HG02981 (cell line): ENCODE measurements at regions not wholly inside any gene's neighbourhood (a gene's known extent, or its start where the extent isn't known, plus 50 kb on each side); places are given as distances from the start of the nearest gene placed in this dataset.

Experiments
- ATAC-seq: cut with Tn5 transposase; IDR thresholded peaks from one replicate; pipeline ENCODE4 v1.9.1; 2021; ENCODE audit warnings: mild to moderate bottlenecking, moderate library complexity; ENCODE audit not compliant: unreplicated experiment

DNA sequence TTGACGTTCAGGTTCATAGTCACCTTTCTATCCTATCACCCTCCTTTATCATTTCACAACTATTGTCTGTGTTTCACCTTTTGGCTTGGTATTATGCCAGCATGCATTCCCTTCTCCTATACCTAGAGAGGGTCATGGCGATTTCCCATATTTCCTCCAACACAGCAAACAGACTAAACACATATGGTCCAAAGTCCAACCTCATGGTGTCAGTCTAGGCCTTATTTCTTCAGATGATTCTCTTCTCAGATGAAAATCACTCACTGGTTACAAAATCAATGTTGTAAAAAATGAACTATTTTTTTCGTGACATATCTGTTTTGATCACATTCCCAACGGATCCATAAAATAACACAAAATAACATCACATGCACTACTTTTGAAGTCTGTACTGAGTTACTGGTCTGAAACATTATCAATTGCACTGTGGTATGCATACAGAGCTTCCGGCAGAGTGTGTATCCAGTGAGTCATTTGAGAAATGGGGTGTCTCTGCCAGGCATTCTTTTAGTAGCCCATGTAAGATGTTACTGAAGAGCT lies 204.8 kb upstream of the GALNT5 start:
- no peak for ATAC-seq

DNA sequence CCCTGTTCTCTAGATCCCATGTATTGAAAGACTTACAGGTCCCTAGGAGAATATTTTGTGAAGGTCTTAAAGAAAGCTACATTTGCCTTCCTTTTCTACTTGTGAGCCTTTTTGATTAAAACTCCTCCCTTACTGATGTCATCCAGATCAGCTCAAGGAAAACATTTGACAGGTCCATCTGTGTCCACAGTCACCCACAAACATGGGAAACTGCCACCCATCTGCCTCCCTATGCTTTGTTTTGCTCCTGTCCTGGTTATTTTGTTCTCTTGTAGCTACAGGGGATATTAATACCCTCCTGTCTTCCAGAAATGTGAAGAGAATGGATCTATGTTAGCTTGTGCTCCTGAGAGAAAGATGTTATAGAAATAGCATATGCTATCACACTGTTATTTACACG lies 203.6 kb upstream of the GALNT5 start:
- no peak for ATAC-seq

DNA sequence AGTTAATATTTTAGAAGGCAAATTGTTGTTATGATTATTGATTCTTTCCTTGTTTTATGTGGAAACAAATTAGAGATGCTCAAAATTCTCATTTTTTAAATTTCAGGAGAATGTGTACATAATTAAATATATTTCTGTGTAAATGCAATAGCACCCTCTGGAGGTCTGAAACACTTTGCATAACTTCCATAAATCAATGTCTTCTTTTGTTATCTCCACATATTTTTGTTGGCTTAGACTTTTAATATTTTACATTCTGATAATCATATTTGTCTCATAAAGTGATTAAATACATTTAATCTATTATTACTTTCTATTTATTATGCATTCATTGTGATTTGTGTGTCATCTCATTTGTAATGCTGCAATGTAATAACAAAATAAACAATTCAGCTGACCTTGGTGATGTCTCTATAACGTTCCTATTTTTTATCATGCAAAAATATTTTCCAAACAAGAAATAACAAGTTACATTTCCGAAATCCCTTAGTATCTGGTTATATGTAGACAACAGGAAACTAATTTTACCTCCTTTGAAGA lies 201.8 kb upstream of the GALNT5 start:
- ATAC-seq, result no peak

DNA sequence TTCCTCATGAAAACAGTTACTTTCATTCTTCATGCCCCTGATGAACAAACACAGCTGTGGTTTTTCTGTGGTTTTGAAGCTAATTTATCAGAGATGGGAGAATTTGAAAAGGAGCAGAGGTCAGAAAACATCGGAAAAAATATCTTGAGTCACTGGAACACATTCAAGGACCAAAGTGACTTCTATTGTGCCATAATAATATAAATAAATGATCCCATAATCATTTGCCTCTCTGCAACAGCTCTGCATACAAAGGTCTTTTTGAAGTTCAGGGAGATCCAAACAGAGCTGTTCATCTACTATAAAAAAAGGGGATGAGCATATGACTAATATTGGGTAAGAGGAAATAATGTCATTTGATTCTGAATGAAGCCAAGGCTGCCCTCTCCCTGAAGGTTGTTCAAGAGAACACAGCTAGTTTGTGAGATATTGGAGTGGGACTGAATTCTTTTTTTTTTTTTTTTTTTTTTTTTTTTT lies 201.3 kb upstream of the GALNT5 start:
- ATAC-seq, result no peak

DNA sequence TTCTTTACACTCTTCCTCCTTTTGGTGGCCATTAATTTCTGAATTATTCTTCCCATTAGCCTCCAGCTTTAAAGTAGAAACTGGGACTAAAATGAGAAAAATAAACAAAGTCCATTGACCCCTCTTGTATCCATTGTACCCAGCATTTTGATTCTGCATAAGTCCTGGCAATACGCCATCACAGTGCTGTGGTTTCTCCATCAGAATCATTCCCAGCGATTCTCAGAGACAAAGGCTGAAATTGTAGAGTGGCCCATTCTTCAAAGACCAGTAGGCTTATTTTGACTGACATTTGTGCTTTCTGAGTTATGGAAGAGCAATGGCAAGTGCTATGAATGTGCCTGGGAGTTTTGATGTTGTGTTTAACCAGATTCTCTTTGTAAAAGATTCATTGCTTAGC lies 199.3 kb upstream of the GALNT5 start:
- ATAC-seq, result no peak

DNA sequence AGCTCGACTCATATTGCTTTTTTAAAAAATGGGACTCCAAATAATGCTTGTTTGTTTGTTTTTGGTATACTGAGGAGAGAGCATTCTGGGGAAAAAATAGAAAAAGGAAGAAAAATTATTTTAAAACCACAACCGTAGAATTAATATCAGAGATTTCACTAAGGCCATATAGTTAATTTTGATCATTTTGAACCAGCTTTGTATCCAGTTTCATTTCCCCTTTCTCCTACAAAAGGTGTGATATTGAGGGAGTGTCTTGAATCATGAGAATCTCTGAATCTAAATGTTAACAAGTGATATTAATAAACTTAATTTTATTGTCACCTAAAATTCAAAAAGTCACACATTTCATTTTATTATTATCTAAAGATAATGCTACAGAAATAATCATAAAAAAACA lies 198.5 kb upstream of the GALNT5 start:
- no peak for ATAC-seq

DNA sequence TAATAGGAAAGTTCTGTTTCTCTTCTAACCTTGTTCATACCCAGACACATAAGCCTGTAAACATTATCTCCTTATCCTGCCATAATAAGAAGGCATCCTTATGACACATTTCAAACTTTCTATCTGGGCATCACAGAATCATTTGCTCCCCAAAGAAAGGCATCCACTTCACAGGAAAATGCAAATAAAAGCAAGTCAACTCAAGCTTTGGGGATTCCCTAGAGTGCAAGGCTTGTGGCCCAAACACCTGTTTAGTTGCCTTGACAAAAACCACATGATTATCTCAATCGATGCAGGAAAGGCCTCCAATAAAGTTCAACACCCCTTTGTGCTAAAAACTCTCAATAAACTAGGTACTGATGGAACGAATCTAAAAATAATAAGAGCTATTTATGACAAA lies 195.7 kb upstream of the GALNT5 start:
- peak; percentile 94 for ATAC-seq

DNA sequence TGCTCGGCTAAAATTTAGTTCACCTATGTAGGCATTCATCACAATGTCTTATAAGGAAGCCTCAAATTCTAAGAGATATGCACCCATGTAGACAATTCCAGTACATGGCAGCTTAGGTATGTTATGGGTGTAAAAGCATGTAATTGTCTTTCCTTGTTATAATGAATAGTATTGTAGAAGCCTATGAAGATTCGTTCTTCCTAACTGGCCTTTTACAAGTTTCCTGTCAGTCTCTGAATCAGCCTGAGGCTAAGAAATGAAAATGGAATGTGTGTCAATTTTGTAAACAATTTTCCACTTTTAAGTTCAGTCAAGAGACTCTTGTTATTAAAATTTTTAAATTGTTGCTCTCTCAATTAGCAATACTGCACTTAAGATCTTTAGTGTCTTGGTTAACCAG lies 189.9 kb upstream of the GALNT5 start:
- ATAC-seq, result no peak

DNA sequence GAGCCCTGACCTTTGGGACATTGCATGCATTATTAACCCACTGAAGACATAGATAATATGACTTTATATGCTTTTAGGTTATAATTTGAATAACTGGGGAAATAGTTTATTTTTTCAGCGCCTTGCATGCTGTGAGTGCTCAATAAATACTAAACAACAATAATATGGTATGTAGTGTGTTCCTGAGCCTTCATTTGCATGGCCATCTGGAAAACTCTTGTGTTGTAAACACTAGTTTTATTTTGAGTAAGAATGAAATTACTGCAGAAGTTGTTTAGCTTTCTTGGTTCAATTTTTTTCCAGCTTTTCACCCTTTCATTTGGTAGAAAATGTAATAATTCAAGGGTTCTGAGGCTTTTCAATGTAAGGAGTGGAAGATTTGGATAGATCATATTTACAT lies 189.3 kb upstream of the GALNT5 start:
- no peak for ATAC-seq

DNA sequence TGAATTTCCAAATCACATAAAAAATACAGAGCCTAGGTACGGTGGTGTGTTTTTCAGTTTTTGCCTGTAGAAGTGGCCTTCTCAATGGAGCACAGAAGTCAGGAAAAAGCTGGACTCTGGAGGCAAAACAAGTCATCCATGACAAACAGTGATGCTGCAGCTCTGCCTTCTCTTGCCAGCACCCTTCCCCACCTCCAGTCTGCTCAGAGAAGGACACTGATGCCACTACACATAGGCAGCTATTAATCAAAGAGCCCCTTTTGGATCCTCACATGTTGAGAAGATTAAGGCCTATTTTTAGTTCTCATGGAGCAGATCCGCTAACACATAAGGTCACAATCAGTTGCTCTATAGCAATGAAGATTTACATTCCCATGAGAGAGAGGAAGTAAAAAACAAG lies 181.6 kb upstream of the GALNT5 start:
- ATAC-seq, result no peak

DNA sequence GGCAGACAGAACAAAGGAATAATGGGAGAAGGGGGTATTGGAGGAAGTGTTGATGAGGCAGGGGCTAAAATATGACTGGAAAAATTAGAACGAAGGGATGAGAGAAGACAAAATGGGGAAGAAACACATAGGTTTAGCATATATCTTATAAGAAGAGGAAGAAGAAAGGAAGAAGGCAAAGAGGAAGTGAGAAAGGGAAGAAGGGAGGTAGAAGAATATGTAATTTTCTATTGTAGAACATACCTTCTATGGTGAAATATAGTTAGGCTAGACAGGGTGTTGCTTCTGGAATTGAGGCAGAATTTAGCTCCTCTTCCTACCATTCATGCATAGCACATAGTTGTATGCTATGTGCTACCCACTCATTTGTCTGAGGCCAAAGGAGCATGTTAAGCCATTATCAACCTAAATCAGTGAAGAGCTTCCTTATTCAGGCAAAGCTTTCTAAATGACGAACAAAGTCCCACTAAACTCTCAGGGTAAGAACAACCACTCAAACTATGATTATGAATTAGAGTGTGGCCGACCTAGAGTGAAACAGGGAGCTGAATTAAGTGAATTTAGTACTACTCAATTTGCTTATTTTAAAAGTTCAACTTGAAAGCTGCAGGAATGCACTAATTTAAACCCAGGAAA lies 180.9 kb upstream of the GALNT5 start:
- ATAC-seq, result no peak

DNA sequence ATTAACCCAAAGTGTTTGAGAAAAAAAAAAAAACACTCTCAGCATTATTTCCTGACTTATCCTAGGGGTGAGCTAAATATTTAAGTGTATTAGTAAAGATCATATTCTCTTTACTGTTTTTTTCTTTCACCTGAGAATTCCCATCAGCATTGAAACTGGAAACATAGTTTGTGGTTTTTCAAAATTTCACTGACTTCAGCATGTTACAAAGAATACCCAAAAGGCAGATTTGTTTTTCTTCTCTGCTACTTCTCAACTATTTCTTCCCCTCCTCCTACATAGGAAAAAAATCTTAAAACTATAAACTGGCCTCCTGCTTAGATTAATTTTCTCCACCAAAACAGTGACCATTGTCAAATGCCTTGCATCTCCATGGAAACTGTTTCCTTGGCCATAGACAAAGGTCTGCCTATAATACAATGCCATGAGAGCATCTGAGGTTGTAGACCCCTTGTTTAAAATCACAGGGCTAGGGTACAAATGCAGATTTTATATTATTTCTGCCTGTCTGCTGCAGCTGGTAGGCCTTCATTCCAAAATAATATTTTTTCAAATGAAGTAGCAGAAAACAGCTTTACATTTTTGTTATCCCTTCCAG lies 179.7 kb upstream of the GALNT5 start:
- no peak for ATAC-seq

DNA sequence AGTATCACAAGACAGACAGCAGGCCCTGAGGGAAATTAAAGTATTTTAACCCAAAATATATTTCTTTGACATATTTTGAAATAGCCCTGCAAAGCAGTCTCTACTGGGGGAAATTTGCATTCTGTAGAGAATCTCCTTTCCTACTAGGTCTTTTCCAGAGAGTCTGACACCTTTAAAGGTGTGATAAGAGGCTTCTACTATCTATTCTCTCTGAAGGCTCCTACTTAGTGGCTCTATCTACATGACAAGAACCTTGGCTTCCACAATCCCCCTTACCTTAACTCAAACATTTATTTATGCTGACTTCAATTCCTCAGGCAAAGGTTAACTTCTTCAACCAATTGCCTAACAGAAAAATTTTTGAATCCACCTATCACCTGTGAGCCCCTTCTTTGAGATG lies 174.6 kb upstream of the GALNT5 start:
- no peak for ATAC-seq

DNA sequence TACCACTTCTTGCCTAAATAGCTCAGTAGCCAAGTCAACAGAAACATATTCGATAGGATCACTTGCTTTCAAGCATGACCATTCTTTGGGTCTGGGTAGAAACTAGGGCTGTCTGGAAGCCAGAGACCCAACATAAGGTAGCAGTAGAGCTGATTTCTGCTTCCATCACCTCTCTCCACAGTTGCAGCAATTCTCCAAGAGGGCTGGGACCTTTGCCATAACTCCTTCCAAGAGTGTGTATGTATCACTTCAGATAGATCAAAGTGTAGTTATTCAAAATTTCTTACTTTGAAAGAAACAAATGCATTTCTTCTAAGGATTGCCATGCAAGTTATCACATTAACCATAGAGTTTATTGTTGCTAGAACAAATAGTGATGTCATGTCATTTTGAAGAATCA lies 172.0 kb upstream of the GALNT5 start:
- no peak for ATAC-seq

DNA sequence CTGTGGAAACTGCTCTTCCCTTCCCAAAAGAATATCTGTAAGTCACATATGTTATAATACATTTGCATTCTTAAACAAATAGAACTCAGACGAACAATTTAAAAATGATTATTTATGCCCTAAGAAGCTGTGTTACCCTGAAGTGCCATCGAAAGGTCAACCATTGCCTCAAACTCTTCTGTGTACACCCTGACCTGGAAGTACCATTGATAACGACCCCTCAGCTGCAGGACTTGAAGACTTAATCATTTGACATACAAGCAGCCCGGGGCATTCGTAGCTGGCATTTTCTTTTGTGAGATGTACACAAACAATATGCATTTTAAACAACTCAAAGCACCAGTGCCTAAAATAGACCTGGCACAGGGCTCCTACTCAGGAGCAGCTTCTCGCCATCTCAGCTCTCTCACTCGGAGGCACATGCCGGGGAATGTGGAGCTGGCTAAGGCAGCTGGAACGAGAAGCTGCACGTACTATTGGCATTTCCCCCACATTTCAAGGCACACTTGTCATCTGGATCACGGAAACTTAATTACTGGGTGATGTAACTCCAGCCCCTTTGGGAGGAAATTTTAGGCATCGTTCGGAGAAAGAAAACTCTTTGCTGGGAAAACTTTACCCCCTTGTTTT lies 170.0 kb upstream of the GALNT5 start:
- no peak for ATAC-seq

DNA sequence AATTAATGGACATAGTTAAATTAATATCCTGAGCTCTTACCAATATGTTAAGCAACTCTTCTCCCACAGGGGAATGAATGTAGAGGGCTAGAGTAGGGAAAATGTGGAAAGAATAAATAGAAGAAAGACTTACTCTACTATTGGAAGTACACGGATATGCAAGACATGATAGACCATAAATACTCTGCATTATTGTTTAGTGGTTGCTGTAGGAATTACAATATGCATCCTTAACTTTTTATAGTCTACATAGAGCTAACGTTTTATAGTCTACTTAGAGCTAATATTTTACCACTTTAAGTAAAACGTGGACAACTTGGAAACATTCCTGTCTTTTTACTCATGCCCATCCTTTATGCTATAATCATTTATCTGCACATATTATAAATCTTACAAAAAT lies 163.8 kb upstream of the GALNT5 start:
- ATAC-seq, result no peak

DNA sequence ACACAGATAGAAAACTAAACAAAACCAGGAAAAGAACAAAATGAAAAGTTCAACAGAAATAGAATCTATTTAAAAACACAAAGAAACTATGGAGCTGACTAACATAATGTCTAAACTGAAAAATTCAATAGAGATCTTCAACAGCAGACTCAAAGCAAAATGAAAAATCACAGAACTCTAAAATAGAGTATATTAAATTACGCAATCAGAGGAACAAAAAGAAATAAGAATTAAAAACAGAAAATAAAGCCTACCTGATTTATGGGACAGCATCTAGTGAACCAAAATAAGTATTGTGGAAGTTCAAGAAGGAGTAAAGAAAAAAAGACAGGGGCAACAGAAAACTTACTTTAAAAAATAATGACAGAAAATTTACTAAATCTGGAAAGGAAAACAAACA lies 152.1 kb upstream of the GALNT5 start:
- ATAC-seq, result no peak

DNA sequence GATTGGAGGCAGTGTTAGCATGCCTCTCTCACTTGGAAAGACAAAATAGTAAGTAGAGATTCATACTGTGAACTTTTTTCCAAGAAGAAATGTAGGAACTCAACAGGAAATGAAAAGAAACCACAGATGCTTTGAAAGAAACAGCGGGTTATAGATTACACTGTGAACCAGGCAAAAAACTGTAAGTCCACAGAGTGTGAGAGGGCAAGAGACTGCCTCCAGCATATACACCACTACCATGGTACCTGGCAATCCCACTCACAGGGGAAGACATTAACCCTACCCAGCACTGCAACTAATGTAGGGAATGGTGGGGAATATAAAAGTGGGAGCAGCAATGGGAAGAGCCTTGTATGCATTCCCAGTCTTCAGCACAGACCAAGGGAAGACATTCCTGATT lies 150.6 kb upstream of the GALNT5 start:
- no peak for ATAC-seq

DNA sequence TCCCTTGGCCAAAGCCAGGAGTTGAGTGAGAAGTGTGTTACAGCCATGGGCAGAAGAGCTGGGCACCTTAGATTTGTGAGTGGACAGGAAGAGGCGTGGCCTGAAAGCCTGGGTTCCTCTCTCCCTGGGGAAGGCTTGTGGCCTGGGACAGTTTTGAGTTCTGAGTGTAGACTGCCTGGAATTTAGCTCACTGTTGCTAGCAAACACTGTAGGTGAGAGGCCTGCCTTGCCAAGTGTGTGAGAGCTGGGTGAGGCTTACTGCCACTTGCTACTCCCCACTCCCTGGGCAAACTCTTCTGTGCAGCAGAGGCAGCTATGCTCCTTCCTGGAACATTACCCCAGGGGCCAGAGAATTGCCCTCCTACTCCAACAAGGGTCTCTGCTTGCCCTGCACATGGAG lies 150.0 kb upstream of the GALNT5 start:
- ATAC-seq, result no peak

DNA sequence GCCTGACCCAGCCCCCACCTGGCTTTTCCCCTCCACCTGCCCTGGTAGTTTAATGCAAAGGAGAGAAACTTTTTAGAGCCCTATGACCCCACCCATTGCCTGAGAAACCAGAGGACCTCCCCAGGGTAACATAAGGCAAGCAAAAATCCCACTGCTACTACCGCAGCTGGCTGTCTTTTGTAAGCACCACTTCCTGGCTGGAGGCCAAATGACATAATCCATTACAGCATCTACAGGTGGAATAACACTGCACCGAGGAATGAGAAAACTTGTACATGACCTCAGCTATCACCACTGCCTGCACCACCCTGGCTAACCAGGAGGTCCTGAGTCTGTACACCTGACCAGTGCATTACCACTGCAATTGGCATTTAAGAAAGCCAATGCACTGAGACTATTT lies 149.6 kb upstream of the GALNT5 start:
- no peak for ATAC-seq

DNA sequence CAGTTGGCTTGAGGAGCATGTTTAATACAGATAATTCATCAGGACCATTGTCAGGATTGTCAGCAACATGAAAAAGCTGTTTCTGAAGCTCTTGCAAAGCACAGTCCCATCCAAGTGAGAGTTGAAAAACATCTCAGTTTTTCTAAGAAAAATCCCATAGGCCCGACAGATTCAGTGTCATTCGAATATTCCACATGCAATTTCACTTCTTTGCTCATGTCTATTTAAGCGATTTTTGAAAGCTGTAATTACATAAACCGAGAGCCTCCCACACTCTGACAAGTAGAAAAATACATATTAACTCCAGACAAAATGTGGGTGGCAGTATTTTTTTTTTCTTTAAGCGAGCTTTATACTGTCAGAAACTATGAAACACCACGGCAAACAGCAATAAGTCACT lies 134.7 kb upstream of the GALNT5 start:
- ATAC-seq, result no peak

DNA sequence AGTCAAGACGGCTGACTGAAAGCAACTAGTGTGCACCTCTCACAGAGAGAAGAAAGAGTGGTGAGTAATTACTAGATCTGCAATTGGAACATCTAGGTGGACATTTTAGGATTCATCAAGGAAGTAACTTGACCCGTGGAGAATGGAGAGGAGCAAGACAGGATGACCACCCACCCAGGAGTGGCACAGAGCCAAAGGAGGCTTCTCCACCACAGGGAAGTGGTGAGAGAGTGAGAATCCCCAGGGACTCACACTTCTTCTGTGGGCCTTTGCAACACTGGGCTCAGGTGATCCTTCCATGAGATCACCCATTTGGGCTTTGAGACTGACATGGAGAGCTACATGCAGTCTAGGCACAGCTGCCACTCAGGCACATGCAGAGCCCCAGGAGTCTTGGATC lies 132.8 kb upstream of the GALNT5 start:
- no peak for ATAC-seq
